Liver (tissue), 3 donors: ENCODE measurements at regions not wholly inside any gene's neighbourhood (a gene's known extent, or its start where the extent isn't known, plus 50 kb on each side); places are given as distances from the start of the nearest gene placed in this dataset.

Experiments
- HNF4A ChIP-seq, 2 donors: conservative IDR thresholded peaks; 2 replicates each; pipeline ENCODE4 v1.6.1; 2016; ENCODE audit warnings: antibody characterized with exemption in 2 of 2, mild to moderate bottlenecking in 2 of 2
- RAD21 ChIP-seq, 2 donors: IDR thresholded peaks; 2 replicates each; pipeline ENCODE4 v1.6.1; 2016; ENCODE audit warnings: antibody characterized with exemption in 2 of 2, mild to moderate bottlenecking in 2 of 2
- SP1 ChIP-seq: IDR thresholded peaks from 2 replicates; pipeline ENCODE4 v1.6.1; 2018; ENCODE audit warnings: antibody characterized with exemption, mild to moderate bottlenecking
- TAF1 ChIP-seq: conservative IDR thresholded peaks from 2 replicates; pipeline ENCODE4 v1.6.1; 2016; ENCODE audit warnings: antibody characterized with exemption, mild to moderate bottlenecking
- TF ChIP-seq, protein P1 (sequence below): fragments of 150-350 bp; IDR thresholded peaks from 2 replicates; pipeline ENCODE4 v1.5.1; 2017; ENCODE audit warnings: improper control_type of control experiment, low read depth, low read length; ENCODE audit not compliant: missing input control
- TF ChIP-seq, protein P2 (sequence below): IDR thresholded peaks from 2 replicates; pipeline ENCODE4 v1.6.1; 2016; ENCODE audit warnings: antibody characterized with exemption, mild to moderate bottlenecking
- donor health status: healthy.
- donor health status: healthy.

DNA sequence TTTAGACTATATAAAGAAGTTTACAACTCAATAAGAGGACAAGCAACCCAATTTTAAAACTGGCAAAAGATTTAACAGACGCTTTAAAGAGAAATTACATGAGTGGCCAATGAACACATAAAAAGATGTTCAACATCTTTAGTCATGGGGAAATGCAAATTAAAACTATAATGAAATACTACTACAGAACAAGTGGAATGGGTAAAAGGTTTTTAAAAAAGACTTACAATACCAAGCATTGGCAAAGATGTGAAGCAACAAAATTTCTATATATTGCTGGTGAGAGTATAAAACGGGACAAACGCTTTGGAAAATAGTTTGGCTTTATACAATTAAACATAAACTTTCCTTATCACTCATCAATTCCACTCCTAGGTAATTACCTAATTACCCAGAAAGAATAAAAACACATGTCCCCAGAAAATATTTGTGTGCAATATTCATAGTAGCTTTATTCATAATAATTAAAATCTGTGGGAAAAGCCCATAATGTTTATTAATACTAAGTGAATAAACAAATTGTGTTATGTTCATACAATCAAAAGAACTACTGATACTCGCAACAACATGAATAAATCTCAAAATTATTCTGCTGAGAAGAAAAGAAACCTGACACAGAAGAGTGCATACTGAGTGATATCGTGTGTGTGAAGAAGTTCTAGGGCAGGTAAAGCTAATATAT lies 76.7 kb upstream of the MYCN start:
- TF ChIP-seq RAD21 (IDR thresholded peaks at IDR 0.05), result no peak
- TF ChIP-seq, protein P1, sequence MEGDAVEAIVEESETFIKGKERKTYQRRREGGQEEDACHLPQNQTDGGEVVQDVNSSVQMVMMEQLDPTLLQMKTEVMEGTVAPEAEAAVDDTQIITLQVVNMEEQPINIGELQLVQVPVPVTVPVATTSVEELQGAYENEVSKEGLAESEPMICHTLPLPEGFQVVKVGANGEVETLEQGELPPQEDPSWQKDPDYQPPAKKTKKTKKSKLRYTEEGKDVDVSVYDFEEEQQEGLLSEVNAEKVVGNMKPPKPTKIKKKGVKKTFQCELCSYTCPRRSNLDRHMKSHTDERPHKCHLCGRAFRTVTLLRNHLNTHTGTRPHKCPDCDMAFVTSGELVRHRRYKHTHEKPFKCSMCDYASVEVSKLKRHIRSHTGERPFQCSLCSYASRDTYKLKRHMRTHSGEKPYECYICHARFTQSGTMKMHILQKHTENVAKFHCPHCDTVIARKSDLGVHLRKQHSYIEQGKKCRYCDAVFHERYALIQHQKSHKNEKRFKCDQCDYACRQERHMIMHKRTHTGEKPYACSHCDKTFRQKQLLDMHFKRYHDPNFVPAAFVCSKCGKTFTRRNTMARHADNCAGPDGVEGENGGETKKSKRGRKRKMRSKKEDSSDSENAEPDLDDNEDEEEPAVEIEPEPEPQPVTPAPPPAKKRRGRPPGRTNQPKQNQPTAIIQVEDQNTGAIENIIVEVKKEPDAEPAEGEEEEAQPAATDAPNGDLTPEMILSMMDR, result no peak
- TF ChIP-seq SP1, result no peak
- no peak for TF ChIP-seq HNF4A (conservative IDR thresholded peaks at IDR 0.05)
- TF ChIP-seq, protein P2, sequence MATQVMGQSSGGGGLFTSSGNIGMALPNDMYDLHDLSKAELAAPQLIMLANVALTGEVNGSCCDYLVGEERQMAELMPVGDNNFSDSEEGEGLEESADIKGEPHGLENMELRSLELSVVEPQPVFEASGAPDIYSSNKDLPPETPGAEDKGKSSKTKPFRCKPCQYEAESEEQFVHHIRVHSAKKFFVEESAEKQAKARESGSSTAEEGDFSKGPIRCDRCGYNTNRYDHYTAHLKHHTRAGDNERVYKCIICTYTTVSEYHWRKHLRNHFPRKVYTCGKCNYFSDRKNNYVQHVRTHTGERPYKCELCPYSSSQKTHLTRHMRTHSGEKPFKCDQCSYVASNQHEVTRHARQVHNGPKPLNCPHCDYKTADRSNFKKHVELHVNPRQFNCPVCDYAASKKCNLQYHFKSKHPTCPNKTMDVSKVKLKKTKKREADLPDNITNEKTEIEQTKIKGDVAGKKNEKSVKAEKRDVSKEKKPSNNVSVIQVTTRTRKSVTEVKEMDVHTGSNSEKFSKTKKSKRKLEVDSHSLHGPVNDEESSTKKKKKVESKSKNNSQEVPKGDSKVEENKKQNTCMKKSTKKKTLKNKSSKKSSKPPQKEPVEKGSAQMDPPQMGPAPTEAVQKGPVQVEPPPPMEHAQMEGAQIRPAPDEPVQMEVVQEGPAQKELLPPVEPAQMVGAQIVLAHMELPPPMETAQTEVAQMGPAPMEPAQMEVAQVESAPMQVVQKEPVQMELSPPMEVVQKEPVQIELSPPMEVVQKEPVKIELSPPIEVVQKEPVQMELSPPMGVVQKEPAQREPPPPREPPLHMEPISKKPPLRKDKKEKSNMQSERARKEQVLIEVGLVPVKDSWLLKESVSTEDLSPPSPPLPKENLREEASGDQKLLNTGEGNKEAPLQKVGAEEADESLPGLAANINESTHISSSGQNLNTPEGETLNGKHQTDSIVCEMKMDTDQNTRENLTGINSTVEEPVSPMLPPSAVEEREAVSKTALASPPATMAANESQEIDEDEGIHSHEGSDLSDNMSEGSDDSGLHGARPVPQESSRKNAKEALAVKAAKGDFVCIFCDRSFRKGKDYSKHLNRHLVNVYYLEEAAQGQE, result no peak
- TF ChIP-seq TAF1, result no peak
